GM21515 (cell line): ENCODE measurements at regions not wholly inside any gene's neighbourhood (a gene's known extent, or its start where the extent isn't known, plus 50 kb on each side); places are given as distances from the start of the nearest gene placed in this dataset.
A peak's percentile ranks its signal among the peaks of the same experiment; 100 is the strongest.

ENCODE experiments used
- ATAC-seq: cut with Tn5 transposase; IDR thresholded peaks from one replicate; pipeline ENCODE4 v1.9.1; 2021; ENCODE audit not compliant: unreplicated experiment

DNA sequence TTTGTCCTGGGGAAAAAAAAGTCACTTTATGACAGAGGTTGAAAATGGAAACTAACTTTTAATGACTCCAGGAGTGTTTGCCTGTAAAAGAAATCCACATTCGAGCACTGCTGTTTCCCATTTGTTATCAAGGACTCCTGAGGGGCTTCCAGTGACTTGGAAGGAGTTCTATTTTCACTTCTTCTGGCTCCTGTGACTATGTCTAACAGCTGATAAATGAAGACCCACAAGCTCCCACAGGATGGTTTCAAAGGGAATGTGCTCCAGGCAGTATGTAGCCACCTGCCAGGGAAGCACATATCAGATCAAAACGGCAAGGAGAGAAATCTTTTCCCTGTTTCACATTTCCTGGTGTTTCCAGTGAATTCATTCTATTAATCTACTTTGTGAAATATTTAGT is 159.8 kb upstream of the FAM241A start:
- ATAC-seq = no peak

DNA sequence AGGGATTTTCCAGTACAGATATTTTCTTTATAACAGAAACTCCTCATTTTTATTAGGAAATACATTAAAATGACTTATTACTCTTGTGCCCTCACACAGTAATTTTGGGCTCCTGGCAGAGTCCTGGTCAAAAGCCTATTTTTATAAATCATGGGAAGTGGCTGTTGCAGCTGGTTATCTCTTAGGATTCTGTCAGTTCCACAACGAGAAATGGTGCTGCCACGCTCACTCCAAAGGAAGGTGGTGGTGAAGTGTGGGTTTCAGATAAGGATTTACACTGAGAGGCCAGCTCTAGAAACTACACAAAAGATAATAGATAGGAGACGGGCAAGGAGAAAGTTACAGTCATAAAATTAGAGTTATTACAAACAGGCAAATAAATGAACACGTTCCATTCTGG is 159.2 kb upstream of the FAM241A start:
- no peak for ATAC-seq

GRCh38 chr4:111988514-111988913 is 156.7 kb upstream of the FAM241A start:
- no peak for ATAC-seq

DNA sequence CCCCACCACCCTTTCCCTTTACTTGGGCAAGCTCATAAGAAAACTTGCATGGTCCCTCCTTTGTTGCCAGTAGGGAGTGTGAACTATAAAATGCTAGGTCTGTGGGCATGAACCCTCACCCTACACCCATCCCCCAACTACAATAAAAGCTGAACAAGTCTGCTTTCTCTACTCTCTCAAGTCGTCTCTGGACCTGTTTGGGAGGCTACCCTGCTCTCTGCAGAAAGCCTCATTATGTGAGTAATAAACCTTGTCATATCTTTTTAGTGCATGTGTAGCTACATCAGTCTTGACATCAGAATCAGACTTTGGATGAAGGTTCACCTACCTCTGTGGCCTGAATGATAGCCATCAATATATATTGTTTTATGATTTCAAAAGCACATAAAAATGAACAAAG is 155.4 kb upstream of the FAM241A start:
- no peak for ATAC-seq

DNA sequence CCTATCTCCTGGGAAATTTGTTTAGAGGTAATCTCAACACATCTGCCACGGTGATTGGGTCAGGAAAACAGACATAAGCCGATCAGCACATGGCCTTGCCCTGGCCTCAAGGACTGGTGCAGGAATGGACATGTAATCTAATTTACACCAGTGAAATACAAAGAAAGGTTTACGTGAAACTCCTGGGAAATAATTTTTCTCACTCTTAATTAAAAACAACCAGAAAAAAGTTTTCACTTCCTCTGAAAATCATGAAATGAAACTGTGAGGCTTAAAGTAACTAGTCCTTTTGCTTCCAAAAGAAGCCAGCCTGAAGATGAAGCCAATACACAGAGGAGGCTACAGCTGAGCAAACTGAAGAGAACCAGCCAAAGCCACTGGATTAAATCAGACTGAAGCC is 154.1 kb upstream of the FAM241A start:
- peak; percentile 96 for ATAC-seq

DNA sequence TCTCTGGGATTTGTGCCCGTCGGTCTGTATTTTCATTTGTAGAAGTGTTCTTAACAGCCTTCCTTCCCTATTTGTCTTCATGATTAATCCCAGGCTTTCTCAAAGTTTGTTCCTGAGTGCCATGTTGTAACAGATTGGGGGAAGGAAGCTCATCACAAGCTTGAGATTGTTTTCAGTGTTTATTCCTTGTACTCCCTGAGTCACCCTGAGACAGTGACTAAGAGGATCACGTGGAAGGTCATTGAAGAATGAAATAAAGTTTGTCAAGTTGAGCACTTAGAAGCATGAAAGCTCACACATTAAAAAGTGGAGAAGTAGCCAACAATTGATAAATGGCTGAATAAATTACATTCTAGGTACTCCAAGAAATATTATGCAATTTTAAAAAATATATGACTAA is 153.5 kb upstream of the FAM241A start:
- no peak for ATAC-seq

- ATAC-seq = no peak
These were observed 152.7 kb upstream of the FAM241A start for GRCh38 chr4:111992351-111993168.

GRCh38 chr4:111994392-111994791 is 150.9 kb upstream of the FAM241A start:
- ATAC-seq = no peak

DNA sequence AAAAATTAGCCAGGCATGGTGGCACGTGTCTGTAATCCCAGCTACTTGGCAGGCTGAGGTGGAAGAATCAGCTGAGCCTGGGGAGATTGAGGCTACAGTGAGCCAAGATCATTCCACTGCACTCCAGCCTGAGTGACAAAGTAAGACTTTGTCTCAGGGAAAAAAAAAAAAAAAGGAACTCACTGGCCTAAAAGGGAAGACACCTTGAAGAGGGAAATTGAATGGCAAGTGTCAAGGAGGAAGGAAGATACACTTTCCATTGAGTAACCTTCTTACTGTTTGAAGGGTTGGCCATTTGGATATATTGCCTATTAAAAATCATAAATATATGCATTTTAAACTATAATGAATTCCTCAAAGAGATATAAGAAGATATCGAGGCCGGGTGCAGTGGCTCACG is 147.5 kb upstream of the FAM241A start:
- ATAC-seq = no peak

DNA sequence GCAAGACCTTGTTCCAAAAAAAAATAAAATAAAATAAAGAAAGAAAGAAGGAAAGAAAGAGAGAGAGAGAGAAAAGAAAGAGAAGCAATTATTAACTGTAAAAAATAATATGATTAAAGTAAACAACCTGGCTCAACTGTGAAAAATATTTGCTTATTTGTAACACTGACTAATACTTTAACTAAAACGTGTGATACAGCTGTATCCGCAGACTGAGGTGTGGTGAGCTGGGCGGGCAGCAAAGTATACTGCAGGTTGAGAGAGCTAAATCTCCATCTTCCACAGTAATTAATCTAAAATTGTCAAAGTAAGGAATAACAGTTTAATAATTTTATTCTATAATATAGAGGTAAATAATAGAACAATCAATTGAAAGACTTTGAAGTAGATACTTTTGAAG is 145.5 kb upstream of the FAM241A start:
- ATAC-seq = no peak

- no peak for ATAC-seq
These were observed 144.2 kb upstream of the FAM241A start for GRCh38 chr4:112001041-112001440.

- ATAC-seq = no peak
These were observed 143.0 kb upstream of the FAM241A start for GRCh38 chr4:112002248-112002661.

DNA sequence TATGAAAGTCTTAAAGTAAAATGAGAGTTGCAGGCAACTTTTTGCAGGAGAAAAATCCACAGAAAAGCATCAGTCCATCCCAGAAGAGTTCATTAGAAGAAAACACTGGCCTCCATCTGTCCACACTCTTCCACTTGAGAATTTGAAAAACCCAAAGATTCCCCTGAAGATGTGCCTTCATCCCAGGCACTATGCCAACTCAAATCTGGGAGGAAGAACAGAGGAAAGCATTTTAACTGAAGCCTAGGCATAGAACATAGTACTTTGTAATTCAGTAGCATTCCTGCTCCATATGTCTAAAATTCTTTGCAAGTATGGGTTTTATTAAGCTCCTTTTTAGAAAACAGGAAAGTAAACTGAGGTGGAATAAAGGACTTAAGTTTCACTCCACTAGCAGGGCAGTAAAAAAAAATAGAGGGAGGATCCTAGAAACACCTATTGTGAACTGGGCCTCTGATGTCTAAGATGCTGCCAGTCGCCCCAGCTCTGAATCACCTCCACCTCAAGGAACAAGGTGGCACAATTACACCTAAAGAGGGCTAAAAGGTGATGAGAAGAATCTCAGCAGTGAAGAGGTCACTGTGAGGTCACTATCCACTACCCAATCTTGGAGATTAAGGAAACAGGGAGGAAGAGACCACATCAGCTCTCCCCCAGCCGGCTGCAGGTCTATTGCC is 141.9 kb upstream of the FAM241A start:
- ATAC-seq = no peak

DNA sequence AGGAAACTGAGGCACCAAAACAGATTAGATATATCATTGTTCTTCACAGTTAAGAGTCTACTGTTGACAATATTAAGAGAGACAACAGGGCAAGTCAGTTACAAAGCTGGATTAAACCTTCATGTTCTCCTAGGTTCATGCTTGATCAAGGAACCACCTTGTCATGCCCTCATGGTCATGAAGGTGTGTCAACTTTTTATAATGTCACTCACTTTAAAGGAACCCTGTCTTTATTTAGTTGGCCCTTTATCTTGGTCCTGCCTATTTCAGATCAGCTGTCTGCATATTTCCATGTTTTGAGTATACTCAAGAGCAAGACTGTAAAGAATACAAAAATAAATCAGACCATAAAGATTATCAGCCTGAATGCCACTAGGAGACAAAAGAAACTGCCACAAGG is 140.2 kb upstream of the FAM241A start:
- ATAC-seq = no peak

- no peak for ATAC-seq
These were observed 137.9 kb upstream of the FAM241A start for GRCh38 chr4:112007391-112007790.

GRCh38 chr4:112015960-112016359 is 129.3 kb upstream of the FAM241A start:
- ATAC-seq = no peak

DNA sequence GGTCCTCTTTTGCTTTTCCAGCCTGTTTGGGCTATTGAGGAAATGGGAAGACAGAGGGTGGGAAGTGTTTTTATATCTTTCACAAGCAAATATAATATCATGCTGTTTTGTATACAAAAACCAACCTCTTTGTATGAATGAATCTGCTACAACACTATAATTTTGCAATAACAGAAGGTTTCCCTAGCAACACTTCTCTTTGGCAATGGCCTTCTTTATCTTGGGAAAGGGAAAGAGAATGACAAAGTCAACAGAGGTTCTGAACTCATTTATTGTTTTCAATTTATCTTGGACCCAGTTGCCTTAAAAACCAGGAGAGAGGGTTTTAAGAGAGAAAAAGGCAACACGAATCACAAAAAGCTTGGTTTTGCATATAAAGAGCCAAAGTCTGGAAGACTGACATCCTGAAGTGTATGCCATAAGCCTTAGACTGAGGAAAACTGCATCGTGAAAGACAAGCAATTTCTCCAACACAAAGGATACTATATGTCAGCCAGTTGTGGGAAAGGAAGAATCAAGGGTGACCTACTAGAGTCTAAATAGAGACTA is 121.8 kb upstream of the FAM241A start:
- no peak for ATAC-seq

- ATAC-seq = no peak
These were observed 119.2 kb upstream of the FAM241A start for GRCh38 chr4:112026058-112026457.

DNA sequence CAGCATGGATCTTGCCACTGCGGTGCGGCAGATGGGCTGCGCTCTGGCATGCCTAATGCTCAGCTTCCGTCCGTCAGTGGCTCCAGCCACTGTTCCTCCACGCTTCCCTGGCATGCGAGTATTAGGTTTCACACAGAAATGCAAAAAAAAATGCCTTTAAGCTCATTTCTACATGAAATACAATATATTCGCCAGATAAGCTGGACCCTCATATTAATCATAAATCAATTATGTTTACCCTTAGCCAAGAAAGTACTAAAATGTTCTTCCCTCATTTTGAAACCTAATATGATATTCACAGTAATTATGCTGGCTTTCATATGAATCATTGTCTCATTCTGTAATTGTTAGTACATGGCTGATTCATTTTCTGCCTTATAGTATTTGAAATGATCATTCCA is 115.5 kb upstream of the FAM241A start:
- no peak for ATAC-seq

DNA sequence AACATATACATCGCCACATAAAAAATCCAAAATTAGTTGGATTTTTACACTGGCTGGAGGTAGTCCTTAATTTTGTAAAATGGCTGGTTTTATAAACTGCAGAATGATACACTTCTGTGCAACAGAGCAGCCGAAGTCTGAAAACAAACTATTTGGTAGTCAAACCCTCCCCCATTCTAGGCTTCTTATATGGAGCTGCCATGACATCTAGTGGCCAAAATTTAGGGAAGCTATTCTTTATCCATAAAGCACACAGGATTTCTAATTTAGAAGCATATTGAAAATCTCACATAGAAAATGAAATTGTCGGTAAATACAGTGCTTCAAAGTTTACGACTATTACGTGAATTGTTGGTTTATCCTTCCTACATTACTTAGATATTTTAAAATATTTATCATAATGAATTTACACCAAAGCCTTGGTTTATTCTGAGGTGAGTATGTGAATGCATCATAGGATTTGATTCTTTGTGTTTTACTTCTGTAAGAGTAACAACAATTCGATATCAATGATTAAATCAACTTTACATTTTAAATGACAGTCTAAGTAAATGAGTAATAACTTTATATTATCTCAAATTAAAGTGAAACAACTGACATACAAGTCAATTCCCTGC is 113.4 kb upstream of the FAM241A start:
- ATAC-seq = peak; percentile 83

DNA sequence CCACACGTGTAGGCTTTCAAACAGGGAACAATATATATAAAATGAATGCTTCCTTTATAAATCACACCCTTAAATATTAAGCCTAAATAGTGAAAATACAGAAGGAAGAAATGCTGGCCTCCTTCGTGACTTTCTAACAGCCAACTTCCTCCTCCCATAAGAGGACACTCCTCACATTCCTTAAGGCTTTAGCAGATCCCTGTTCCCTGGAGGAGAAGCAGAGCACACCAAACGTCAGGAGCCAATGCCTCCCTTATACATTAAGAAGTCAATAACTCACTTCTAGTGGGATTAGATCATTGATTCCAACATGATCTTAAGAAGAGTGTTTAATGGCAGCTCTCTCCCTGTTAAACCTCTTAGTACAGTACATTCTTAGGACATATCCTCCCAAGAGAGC is 108.4 kb upstream of the FAM241A start:
- no peak for ATAC-seq

DNA sequence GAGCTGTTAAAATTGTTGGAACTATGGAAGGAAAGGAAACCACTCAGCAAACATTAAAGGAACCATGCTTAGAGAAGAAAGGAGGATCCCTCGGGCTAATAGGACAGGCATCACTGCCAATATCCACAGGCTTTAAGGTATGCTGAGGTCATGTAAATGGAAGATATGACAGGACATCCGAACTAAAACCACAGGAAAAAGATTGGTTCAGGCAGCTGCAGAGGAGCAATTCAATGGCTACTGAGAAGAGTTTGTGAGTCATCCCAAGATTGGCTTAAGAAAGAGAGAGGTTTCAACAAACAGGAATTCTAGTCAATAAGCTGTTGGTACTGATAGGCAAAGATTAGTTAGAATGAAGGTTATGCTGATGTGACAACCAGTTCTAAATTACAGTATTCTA is 106.4 kb upstream of the FAM241A start:
- no peak for ATAC-seq
